ENCODE measurements at regions not wholly inside any gene's neighbourhood (a gene's known extent, or its start where the extent isn't known, plus 50 kb on each side); places are given as distances from the start of the nearest gene placed in this dataset.

- ATAC-seq: no peak
- intact Hi-C loops (cut with DNase I, micrococcal nuclease): no loop called here
- CTCF ChIA-PET: interaction anchor here (0.6 to 1.5 kb wide), 2 partner anchors 10 kb away, joined by 3 to 6 read pairs; no protein-coding TSS in a partner anchor
- Mint-ChIP-seq H3K9me3 (ENCODE audit: low read depth) (no peaks in the 10 kb centered on the region), H3K27me3 (peaks cover 8% of the 10 kb centered on the region), H3K4me1 (no peaks in the 10 kb centered on the region), H3K27ac (no peak overlapping the region), H3K36me3 (ENCODE audit: low read depth) (no peaks in the 10 kb centered on the region), H3K4me3 (no peak overlapping the region)
- no peak for DNase-seq
- POLR2A ChIA-PET: no interaction called here
Measured at GRCh38 chr7:156166692-156167416, 354.6 kb upstream of the SHH start.

- H3K4me1 Mint-ChIP-seq: no peaks in the 10 kb centered on the region
- ChIA-PET CTCF (no interaction called here), POLR2A (no interaction called here)
- H3K36me3 Mint-ChIP-seq (ENCODE audit: low read depth): no peaks in the 10 kb centered on the region
- H3K27ac Mint-ChIP-seq: no peak overlapping the region
- peaks cover 11% of the 10 kb centered on the region for H3K27me3 Mint-ChIP-seq
- no peak overlapping the region for H3K4me3 Mint-ChIP-seq
- no peak for DNase-seq
- ATAC-seq: no peak
- intact Hi-C loops (cut with DNase I, micrococcal nuclease): no loop called here
- no peaks in the 10 kb centered on the region for H3K9me3 Mint-ChIP-seq (ENCODE audit: low read depth)
Measured at GRCh38 chr7:156163747-156164146, 351.5 kb upstream of the SHH start.

- H3K4me1 Mint-ChIP-seq: no peaks in the 10 kb centered on the region
Measured at GRCh38 chr7:156162451-156162850, 350.2 kb upstream of the SHH start.

GRCh38 chr7:156160811-156161210, 348.5 kb upstream of the SHH start:
- H3K36me3 Mint-ChIP-seq (ENCODE audit: low read depth): no peaks in the 10 kb centered on the region
- DNase-seq (no peak), ATAC-seq (no peak)
- no peaks in the 10 kb centered on the region for H3K9me3 Mint-ChIP-seq (ENCODE audit: low read depth)
- no peak overlapping the region for H3K4me3 Mint-ChIP-seq
- H3K27ac Mint-ChIP-seq: no peak overlapping the region
- H3K4me1 Mint-ChIP-seq: no peaks in the 10 kb centered on the region
- ChIA-PET POLR2A (no interaction called here), CTCF (interaction anchor here (0.6 kb wide), 1 partner anchor 14 kb away, joined by 3 read pairs; no protein-coding TSS in a partner anchor)
- peaks cover 7% of the 10 kb centered on the region for H3K27me3 Mint-ChIP-seq
- intact Hi-C loops (cut with DNase I, micrococcal nuclease): no loop called here

More at GRCh38 chr7:156162451-156162850, 350.2 kb upstream of the SHH start:
- no peaks in the 10 kb centered on the region for H3K9me3 Mint-ChIP-seq (ENCODE audit: low read depth)
- H3K36me3 Mint-ChIP-seq (ENCODE audit: low read depth): no peaks in the 10 kb centered on the region
- DNase-seq (no peak), ATAC-seq (no peak)
- no peak overlapping the region for H3K27ac Mint-ChIP-seq
- ChIA-PET CTCF (no interaction called here), POLR2A (no interaction called here)
- H3K27me3 Mint-ChIP-seq: peaks cover 11% of the 10 kb centered on the region
- intact Hi-C loops (cut with DNase I, micrococcal nuclease): no loop called here
- H3K4me3 Mint-ChIP-seq: no peak overlapping the region

GRCh38 chr7:156158693-156159092, 346.4 kb upstream of the SHH start:
- Mint-ChIP-seq H3K27me3 (peaks cover 7% of the 10 kb centered on the region), H3K9me3 (ENCODE audit: low read depth) (no peaks in the 10 kb centered on the region), H3K4me3 (no peak overlapping the region), H3K27ac (no peak overlapping the region), H3K36me3 (ENCODE audit: low read depth) (no peaks in the 10 kb centered on the region), H3K4me1 (no peaks in the 10 kb centered on the region)
- ATAC-seq: no peak
- CTCF ChIA-PET: no interaction called here
- POLR2A ChIA-PET: no interaction called here
- intact Hi-C loops (cut with DNase I, micrococcal nuclease): no loop called here
- DNase-seq: no peak

GRCh38 chr7:156158213-156158612, 345.9 kb upstream of the SHH start:
- intact Hi-C loops (cut with DNase I, micrococcal nuclease): no loop called here

GRCh38 chr7:156157409-156158012, 345.2 kb upstream of the SHH start:
- Mint-ChIP-seq H3K27ac (no peak overlapping the region), H3K27me3 (peaks cover 4% of the 10 kb centered on the region), H3K4me3 (no peak overlapping the region), H3K36me3 (ENCODE audit: low read depth) (no peaks in the 10 kb centered on the region), H3K4me1 (no peaks in the 10 kb centered on the region), H3K9me3 (ENCODE audit: low read depth) (no peaks in the 10 kb centered on the region)
- ChIA-PET POLR2A (no interaction called here), CTCF (interaction anchor here (0.6 to 1.0 kb wide), 3 partner anchors 9 to 63 kb away, joined by 3 to 5 read pairs (median 3); no protein-coding TSS in a partner anchor)
- intact Hi-C loops (cut with DNase I, micrococcal nuclease): no loop called here
- DNase-seq (no peak), ATAC-seq (no peak)

More at GRCh38 chr7:156158213-156158612, 345.9 kb upstream of the SHH start:
- DNase-seq (no peak), ATAC-seq (no peak)
- POLR2A ChIA-PET: no interaction called here
- no peak overlapping the region for H3K4me3 Mint-ChIP-seq
- H3K27me3 Mint-ChIP-seq: peaks cover 7% of the 10 kb centered on the region
- H3K4me1 Mint-ChIP-seq: no peaks in the 10 kb centered on the region
- H3K36me3 Mint-ChIP-seq (ENCODE audit: low read depth): no peaks in the 10 kb centered on the region
- H3K9me3 Mint-ChIP-seq (ENCODE audit: low read depth): no peaks in the 10 kb centered on the region
- CTCF ChIA-PET: interaction anchor here (0.8 to 1.0 kb wide), 2 partner anchors 24 to 64 kb away, joined by 3 to 5 read pairs; no protein-coding TSS in a partner anchor
- no peak overlapping the region for H3K27ac Mint-ChIP-seq

GRCh38 chr7:156156734-156157408, 344.6 kb upstream of the SHH start:
- Mint-ChIP-seq H3K36me3 (ENCODE audit: low read depth) (no peaks in the 10 kb centered on the region), H3K4me1 (no peaks in the 10 kb centered on the region), H3K9me3 (ENCODE audit: low read depth) (no peaks in the 10 kb centered on the region), H3K4me3 (no peak overlapping the region), H3K27me3 (peaks cover 7% of the 10 kb centered on the region), H3K27ac (no peak overlapping the region)
- CTCF ChIA-PET: interaction anchor here (0.6 to 0.9 kb wide), 2 partner anchors 10 to 11 kb away, joined by 3 to 6 read pairs; no protein-coding TSS in a partner anchor
- ATAC-seq (no peak), DNase-seq (peak; percentile 17)
- POLR2A ChIA-PET: no interaction called here
- intact Hi-C loops (cut with DNase I, micrococcal nuclease): no loop called here

GRCh38 chr7:156155988-156156733, 343.9 kb upstream of the SHH start:
- Mint-ChIP-seq H3K27me3 (peaks cover 6% of the 10 kb centered on the region), H3K36me3 (ENCODE audit: low read depth) (no peaks in the 10 kb centered on the region), H3K4me1 (no peaks in the 10 kb centered on the region), H3K27ac (no peak overlapping the region), H3K9me3 (ENCODE audit: low read depth) (no peaks in the 10 kb centered on the region), H3K4me3 (no peak overlapping the region)
- ChIA-PET CTCF (interaction anchor here (0.9 kb wide), 1 partner anchor 12 kb away, joined by 6 read pairs; no protein-coding TSS in a partner anchor), POLR2A (no interaction called here)
- ATAC-seq (no peak), DNase-seq (no peak)
- intact Hi-C loops (cut with DNase I, micrococcal nuclease): no loop called here

- H3K36me3 Mint-ChIP-seq (ENCODE audit: low read depth): no peaks in the 10 kb centered on the region
- no peak overlapping the region for H3K4me3 Mint-ChIP-seq
- POLR2A ChIA-PET: no interaction called here
- no peaks in the 10 kb centered on the region for H3K4me1 Mint-ChIP-seq
- ATAC-seq (no peak), DNase-seq (no peak)
- no peak overlapping the region for H3K27ac Mint-ChIP-seq
- H3K27me3 Mint-ChIP-seq: peaks cover 3% of the 10 kb centered on the region
- H3K9me3 Mint-ChIP-seq (ENCODE audit: low read depth): no peaks in the 10 kb centered on the region
- CTCF ChIA-PET: no interaction called here
- intact Hi-C loops (cut with DNase I, micrococcal nuclease): no loop called here
Measured at GRCh38 chr7:156153590-156153989, 341.3 kb upstream of the SHH start.

GRCh38 chr7:156152390-156152789, 340.1 kb upstream of the SHH start:
- Mint-ChIP-seq H3K4me3 (no peak overlapping the region), H3K27ac (no peak overlapping the region), H3K36me3 (ENCODE audit: low read depth) (no peaks in the 10 kb centered on the region), H3K9me3 (ENCODE audit: low read depth) (no peaks in the 10 kb centered on the region), H3K27me3 (peaks cover 3% of the 10 kb centered on the region), H3K4me1 (no peaks in the 10 kb centered on the region)
- ATAC-seq: no peak
- intact Hi-C loops (cut with DNase I, micrococcal nuclease): no loop called here
- no peak for DNase-seq
- POLR2A ChIA-PET: interaction anchor here (0.7 kb wide), 1 partner anchor 314 kb away, joined by 5 read pairs; no protein-coding TSS in a partner anchor
- CTCF ChIA-PET: interaction anchor here (0.8 to 0.9 kb wide), 2 partner anchors 15 to 336 kb away, joined by 3 read pairs; no protein-coding TSS in a partner anchor

All from activated CD4-positive, alpha-beta T cell treated with anti-CD3 and anti-CD28 coated beads for 36 hours (primary cell).